H1 (cell line): ENCODE measurements at regions not wholly inside any gene's neighbourhood (a gene's known extent, or its start where the extent isn't known, plus 50 kb on each side); places are given as distances from the start of the nearest gene placed in this dataset.
A peak's percentile ranks its signal among the peaks of the same experiment; 100 is the strongest.

Experiments used
- CTCF ChIA-PET: fragments of 300-600 bp; sonication (Branson Sonifier 250); formaldehyde crosslinking; loops from one replicate; lab custom pipeline; 2021; ENCODE audit not compliant: partially characterized antibody; lab: Charles Lee
- POLR2A ChIA-PET: fragments of 300-600 bp; sonication (Branson Sonifier 250); formaldehyde crosslinking; loops from one replicate; lab custom pipeline; 2021; ENCODE audit warnings: inconsistent platforms; ENCODE audit not compliant: partially characterized antibody; lab: Charles Lee
- DNase-seq, 2 experiments: peaks; one replicate each; pipeline versions ENCODE4 v3.0.0 to v3.0.0-alpha.2; 2010 to 2022; ENCODE audit warnings: low spot score in 2 of 2, low read depth in 1 of 2, mixed read lengths in 1 of 2
- FAIRE-seq: peaks from 2 replicates; lab custom pipeline; 2011; peaks lifted over from hg19 to GRCh38; lab: Jason Lieb, UNC
- H2AFZ ChIP-seq: 2 replicates; pipeline ENCODE4 v1.8.1; 2012; ENCODE audit warnings: low read length, inconsistent platforms
- H2AK5ac ChIP-seq: 2 replicates; pipeline ENCODE4 v1.6.1; 2013; ENCODE audit warnings: low read depth, low read length
- H2BK120ac ChIP-seq: replicated peaks from 2 replicates; pipeline ENCODE3; 2013; ENCODE audit warnings: low read depth, low read length, inconsistent platforms
- H2BK12ac ChIP-seq: 2 replicates; pipeline ENCODE4 v1.6.1; 2013; ENCODE audit warnings: low read depth, low read length
- H2BK15ac ChIP-seq: 2 replicates; pipeline ENCODE4 v1.6.1; 2013; ENCODE audit warnings: low read length
- H2BK20ac ChIP-seq: 2 replicates; pipeline ENCODE4 v1.6.1; 2013; ENCODE audit warnings: low read length
- H2BK5ac ChIP-seq: 2 replicates; pipeline ENCODE4 v1.6.1; 2013; ENCODE audit warnings: low read depth, low read length
- H3K14ac ChIP-seq: 2 replicates; pipeline ENCODE4 v1.6.1; 2013; ENCODE audit warnings: inconsistent platforms; ENCODE audit not compliant: insufficient read length
- H3K18ac ChIP-seq: 2 replicates; pipeline ENCODE4 v1.6.1; 2013; ENCODE audit warnings: low read length; ENCODE audit errors: extremely low read depth
- H3K23ac ChIP-seq: 2 replicates; pipeline ENCODE4 v1.6.1; 2013; ENCODE audit warnings: inconsistent platforms; ENCODE audit not compliant: insufficient read length
- H3K23me2 ChIP-seq: 2 replicates; pipeline ENCODE4 v1.6.1; 2013; ENCODE audit warnings: low read depth, low read length
- H3K27ac ChIP-seq: 2 replicates; pipeline ENCODE4 v1.6.1; 2011; ENCODE audit warnings: low read depth, low read length, inconsistent platforms
- H3K27me3 ChIP-seq, 4 experiments: replicated peaks in 1 of 4; 1 replicate in 1 of 4; 2 replicates in 3 of 4; pipeline versions ENCODE4 v1.6.1 to v1.8.1; 2011 to 2013; ENCODE audit warnings: low read length in 3 of 4, mild to moderate bottlenecking in 3 of 4, inconsistent platforms in 2 of 4, mixed read lengths in 2 of 4, moderate library complexity in 1 of 4; ENCODE audit not compliant: control insufficient read depth in 3 of 4, insufficient read depth in 3 of 4; ENCODE audit errors: extremely low read depth in 1 of 4
- H3K36me3 ChIP-seq, 4 experiments: 2 replicates each; pipeline versions ENCODE4 v1.6.1 to v1.8.1; 2011 to 2013; ENCODE audit warnings: mild to moderate bottlenecking in 4 of 4, low read length in 3 of 4, moderate library complexity in 2 of 4, control low read depth in 1 of 4, inconsistent platforms in 1 of 4; ENCODE audit not compliant: insufficient read depth in 4 of 4, control insufficient read depth in 2 of 4
- H3K4ac ChIP-seq: replicated peaks from 2 replicates; pipeline ENCODE3; 2013; ENCODE audit warnings: low read length, low read depth, mixed read lengths, inconsistent platforms; ENCODE audit not compliant: insufficient read length
- H3K4me1 ChIP-seq, 4 experiments: replicated peaks in 1 of 4; 1 replicate in 1 of 4; 2 replicates in 3 of 4; pipeline versions ENCODE4 v1.6.1 to v1.8.1; 2011 to 2013; ENCODE audit warnings: low read length in 3 of 4, inconsistent platforms in 2 of 4, mixed read lengths in 1 of 4; ENCODE audit not compliant: insufficient read depth in 4 of 4, control insufficient read depth in 3 of 4
- H3K4me2 ChIP-seq, 2 experiments: 2 replicates each; pipeline versions ENCODE4 v1.6.1 to v1.8.1; 2011 to 2013; ENCODE audit warnings: low read depth in 2 of 2, low read length in 2 of 2, control low read depth in 1 of 2, inconsistent platforms in 1 of 2, mild to moderate bottlenecking in 1 of 2; ENCODE audit not compliant: insufficient read depth in 1 of 2
- H3K4me3 ChIP-seq, 4 experiments: fragments of 200-600, 300-600 bp in 1 of 4; sonication (generic), shearing (Covaris generic), sonication (Bioruptor Twin) in 1 of 4; 2 replicates each; pipeline versions ENCODE4 v1.5.1 to v1.8.1; 2011 to 2016; ENCODE audit warnings: low read length in 4 of 4, low read depth in 3 of 4, control low read depth in 2 of 4, inconsistent platforms in 2 of 4, mild to moderate bottlenecking in 2 of 4, mixed read lengths in 1 of 4, moderate library complexity in 1 of 4; ENCODE audit not compliant: insufficient read depth in 2 of 4; ENCODE audit errors: extremely low read depth in 1 of 4
- H3K56ac ChIP-seq: replicated peaks from 2 replicates; pipeline ENCODE3; 2013; ENCODE audit warnings: low read depth, mild to moderate bottlenecking, mixed read lengths, low read length, inconsistent platforms; ENCODE audit not compliant: insufficient read length
- H3K79me1 ChIP-seq: 2 replicates; pipeline ENCODE4 v1.6.1; 2013; ENCODE audit warnings: low read depth, low read length, control low read depth
- H3K79me2 ChIP-seq, 2 experiments: 2 replicates each; pipeline versions ENCODE4 v1.6.1 to v1.8.1; 2012 to 2013; ENCODE audit warnings: low read length in 2 of 2, mild to moderate bottlenecking in 2 of 2, inconsistent platforms in 1 of 2; ENCODE audit not compliant: insufficient read depth in 2 of 2, control insufficient read depth in 1 of 2
- H3K9ac ChIP-seq, 4 experiments: replicated peaks in 1 of 4; 1 replicate in 1 of 4; 2 replicates in 3 of 4; pipeline versions ENCODE4 v1.6.1 to v1.8.1; 2011 to 2013; ENCODE audit warnings: low read depth in 3 of 4, low read length in 3 of 4, control low read depth in 2 of 4, mild to moderate bottlenecking in 2 of 4, moderate library complexity in 2 of 4, inconsistent platforms in 1 of 4; ENCODE audit errors: extremely low read depth in 1 of 4
- H3K9me3 ChIP-seq, 2 experiments: 2 replicates each; pipeline versions ENCODE4 v1.6.1 to v1.8.1; 2012 to 2013; ENCODE audit warnings: mild to moderate bottlenecking in 2 of 2, moderate library complexity in 2 of 2, control low read depth in 1 of 2, inconsistent platforms in 1 of 2, low read depth in 1 of 2, low read length in 1 of 2, mixed read lengths in 1 of 2; ENCODE audit not compliant: insufficient read depth in 2 of 2
- H4K20me1 ChIP-seq, 2 experiments: replicated peaks in 1 of 2; 2 replicates each; pipeline versions ENCODE3 to v1.8.1; 2011 to 2013; ENCODE audit warnings: inconsistent platforms in 2 of 2, low read length in 2 of 2, mild to moderate bottlenecking in 1 of 2; ENCODE audit not compliant: insufficient read depth in 2 of 2, control insufficient read depth in 1 of 2
- H4K5ac ChIP-seq: 2 replicates; pipeline ENCODE4 v1.6.1; 2013; ENCODE audit warnings: low read length, low read depth, mixed read lengths, inconsistent platforms; ENCODE audit not compliant: insufficient read length
- H4K8ac ChIP-seq: 2 replicates; pipeline ENCODE4 v1.8.0; 2013; ENCODE audit warnings: mild to moderate bottlenecking, moderate library complexity, low read length, inconsistent platforms; ENCODE audit not compliant: insufficient read depth; ENCODE audit errors: extremely low read depth
- H4K91ac ChIP-seq: replicated peaks from 2 replicates; pipeline ENCODE3; 2013; ENCODE audit warnings: low read length, mixed read lengths, inconsistent platforms; ENCODE audit not compliant: insufficient read length
- CTBP2 ChIP-seq: IDR thresholded peaks from 2 replicates; pipeline ENCODE4 v1.7.0; 2011; ENCODE audit warnings: borderline replicate concordance, mild to moderate bottlenecking, moderate library complexity, mixed read lengths, low read length; ENCODE audit not compliant: insufficient read depth, insufficient read length
- WGBS, 2 experiments: shearing (Covaris generic) in 1 of 2; methylation state at CpG; one replicate each; pipeline versions ENCODE4 v1.1.6 to v1.1.7; 2013 to 2015; ENCODE audit warnings: low lambda C conversion rate in 2 of 2, mixed read lengths in 2 of 2, inconsistent platforms in 1 of 2, low coverage in 1 of 2, missing lambda C conversion rate in 1 of 2; ENCODE audit not compliant: insufficient replicate concordance in 2 of 2, insufficient coverage in 1 of 2, insufficient read length in 1 of 2; ENCODE audit errors: extremely low coverage in 1 of 2, missing lambda C conversion rate in 1 of 2; 5-methylcytosine and 5-hydroxymethylcytosine counted together

GRCh38 chr1:87765057-87765680 lies 436.5 kb downstream of the LMO4 start:
- H3K27ac ChIP-seq = no peak overlapping the region
- no peaks in the 10 kb centered on the region for H3K79me2 ChIP-seq
- H2BK20ac ChIP-seq = 0 out of 2 replicates have a peak overlapping the region, but pooled peaks have one; percentile 8
- H3K14ac ChIP-seq = no peak overlapping the region
- no peak overlapping the region for H3K23ac ChIP-seq
- no peak overlapping the region for H3K4me3 ChIP-seq
- no peak overlapping the region for H2BK5ac ChIP-seq
- no peak overlapping the region for H3K56ac ChIP-seq
- H3K9me3 ChIP-seq = no peaks in the 10 kb centered on the region; a peak in 1 of 4 replicates
- no peaks in the 10 kb centered on the region for H3K23me2 ChIP-seq
- H4K5ac ChIP-seq = no peak overlapping the region
- no peak overlapping the region for H3K4ac ChIP-seq
- DNase-seq = no peak
- TF ChIP-seq CTBP2 = no peak
- no peak overlapping the region for H4K8ac ChIP-seq
- H4K20me1 ChIP-seq = no peaks in the 10 kb centered on the region
- POLR2A ChIA-PET = no interaction called here
- H3K4me1 ChIP-seq = no peaks in the 10 kb centered on the region
- 97% methylated on average over 6 of the region's 6 CpGs; no CpG with 5 or more reads in 1 of the 2 experiments for WGBS, 2 experiments
- no peak overlapping the region for H4K91ac ChIP-seq
- no peak overlapping the region for H2BK15ac ChIP-seq
- H3K36me3 ChIP-seq = no peaks in the 10 kb centered on the region
- H3K4me2 ChIP-seq = no peak overlapping the region
- no peak overlapping the region for H3K18ac ChIP-seq
- H3K9ac ChIP-seq = no peak overlapping the region
- FAIRE-seq = no peak
- no peak overlapping the region for H2BK120ac ChIP-seq
- no peak overlapping the region for H2BK12ac ChIP-seq
- no peaks in the 10 kb centered on the region; a peak in 1 of 7 replicates for H3K27me3 ChIP-seq
- H2AFZ ChIP-seq = peak overlapping the region; percentile 53; the same call in 1 of the 2 replicates
- H3K79me1 ChIP-seq = no peaks in the 10 kb centered on the region
- H2AK5ac ChIP-seq = no peak overlapping the region
- CTCF ChIA-PET = interaction anchor here (0.6 to 1.0 kb wide), 2 partner anchors 188 to 838 kb away, joined by 3 to 4 read pairs; no protein-coding TSS in a partner anchor
